ENCODE measurements at regions not wholly inside any gene's neighbourhood (a gene's known extent, or its start where the extent isn't known, plus 50 kb on each side); places are given as distances from the start of the nearest gene placed in this dataset.

DNA sequence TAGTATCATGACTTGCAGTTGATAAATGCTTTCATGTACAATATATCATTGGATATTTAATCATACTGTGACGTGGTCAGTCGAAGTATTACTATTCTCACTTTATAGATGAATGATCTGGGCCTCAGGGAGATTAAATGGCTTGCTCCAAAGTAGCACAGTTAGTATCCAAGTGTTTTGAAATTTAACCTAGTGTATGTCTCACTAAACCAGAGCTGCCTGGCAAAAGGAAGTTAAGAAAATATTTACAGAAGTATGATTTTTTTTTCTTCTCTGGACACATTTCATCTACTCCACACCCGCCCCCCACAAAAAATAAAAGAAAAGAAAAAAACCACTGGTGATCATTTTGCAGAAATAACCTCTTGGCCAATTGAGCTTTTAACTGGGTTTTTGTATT is 71.9 kb upstream of the CXADR start:
- no peak for DNase-seq
- H3K4me1 ChIP-seq (ENCODE audit: low read depth): peaks cover 11% of the 10 kb centered on the region
- no peaks in the 10 kb centered on the region for H3K9me3 ChIP-seq
- intact Hi-C loops (cut with DNase I, micrococcal nuclease): no loop called here
- no peak overlapping the region for H3K4me3 ChIP-seq
- no peak for ATAC-seq
- no peaks in the 10 kb centered on the region for H3K36me3 ChIP-seq (ENCODE audit: low read depth)
- TF ChIP-seq CTCF (IDR thresholded peaks at IDR 0.05): no peak

GRCh38 chr21:17441370-17441769 is 71.5 kb upstream of the CXADR start:
- intact Hi-C loops (cut with DNase I, micrococcal nuclease): no loop called here
- Histone ChIP-seq H3K4me3 (no peak overlapping the region), H3K36me3 (ENCODE audit: low read depth) (no peaks in the 10 kb centered on the region), H3K9me3 (no peaks in the 10 kb centered on the region), H3K4me1 (ENCODE audit: low read depth) (peaks cover 11% of the 10 kb centered on the region)
- ATAC-seq: peak; percentile 90
- TF ChIP-seq CTCF (IDR thresholded peaks at IDR 0.05): no peak
- peak in 2 of 3 donors; percentile 55 to 82 for DNase-seq

GRCh38 chr21:17442165-17442564 is 70.7 kb upstream of the CXADR start:
- ATAC-seq (peak; percentile 53), DNase-seq (no peak)
- intact Hi-C loops (cut with DNase I, micrococcal nuclease): no loop called here
- H3K4me3 ChIP-seq: no peak overlapping the region
- no peaks in the 10 kb centered on the region for H3K36me3 ChIP-seq (ENCODE audit: low read depth)
- no peak for TF ChIP-seq CTCF (IDR thresholded peaks at IDR 0.05)
- peaks cover 11% of the 10 kb centered on the region for H3K4me1 ChIP-seq (ENCODE audit: low read depth)
- H3K9me3 ChIP-seq: no peaks in the 10 kb centered on the region

GRCh38 chr21:17444828-17445227 is 68.0 kb upstream of the CXADR start:
- DNase-seq (no peak), ATAC-seq (peak; percentile 3)
- Histone ChIP-seq H3K9me3 (no peaks in the 10 kb centered on the region), H3K4me3 (no peak overlapping the region), H3K4me1 (ENCODE audit: low read depth) (peaks cover 11% of the 10 kb centered on the region), H3K36me3 (ENCODE audit: low read depth) (no peaks in the 10 kb centered on the region)
- intact Hi-C loops (cut with DNase I, micrococcal nuclease): no loop called here
- no peak for TF ChIP-seq CTCF (IDR thresholded peaks at IDR 0.05)

DNA sequence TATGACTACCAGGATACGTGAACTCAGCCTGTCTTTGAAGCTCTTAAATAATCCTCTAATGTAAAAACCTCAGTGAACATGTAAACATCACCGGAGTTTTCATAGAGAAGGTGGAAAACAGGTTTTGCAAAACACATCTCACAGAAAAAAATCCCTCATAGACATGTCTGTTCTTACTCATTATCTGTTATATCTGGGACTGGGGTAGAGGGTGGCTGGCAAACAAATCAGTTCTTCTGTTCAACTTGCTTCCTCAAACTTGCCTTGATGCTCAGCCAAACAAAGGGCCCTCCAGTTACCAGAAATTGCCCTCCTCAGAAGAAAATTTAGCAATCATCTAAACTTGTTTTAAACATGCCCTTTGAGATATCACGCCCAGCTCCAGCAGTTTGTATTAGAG is 66.1 kb upstream of the CXADR start:
- ATAC-seq: peak; percentile 57
- TF ChIP-seq CTCF (IDR thresholded peaks at IDR 0.05): no peak
- no peaks in the 10 kb centered on the region for H3K9me3 ChIP-seq
- no peaks in the 10 kb centered on the region for H3K36me3 ChIP-seq (ENCODE audit: low read depth)
- no peak for DNase-seq
- no peak overlapping the region for H3K4me3 ChIP-seq
- peaks cover 2% of the 10 kb centered on the region for H3K4me1 ChIP-seq (ENCODE audit: low read depth)
- intact Hi-C loops (cut with DNase I, micrococcal nuclease): no loop called here

DNA sequence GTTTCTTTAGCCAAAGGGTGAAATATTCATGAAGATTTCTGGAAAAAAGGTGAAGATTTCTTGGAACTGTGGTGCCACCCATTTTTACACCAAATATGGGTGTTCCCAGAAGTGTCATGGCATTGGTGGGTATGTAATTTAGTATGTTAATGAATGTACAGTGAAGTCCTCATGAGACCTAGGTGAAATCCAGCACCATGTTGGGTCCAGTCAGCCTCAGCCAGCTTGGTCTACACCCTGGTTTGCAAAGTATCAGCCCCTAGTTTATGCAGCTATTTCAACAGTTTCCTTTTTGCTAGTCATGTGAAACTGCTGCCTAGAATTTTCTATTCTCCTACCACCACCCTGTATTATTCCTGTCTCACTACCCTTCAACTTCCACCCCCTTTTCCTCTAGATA is 63.1 kb upstream of the CXADR start:
- DNase-seq (no peak), ATAC-seq (no peak)
- H3K4me1 ChIP-seq (ENCODE audit: low read depth): no peaks in the 10 kb centered on the region
- no peaks in the 10 kb centered on the region for H3K9me3 ChIP-seq
- no peak overlapping the region for H3K4me3 ChIP-seq
- intact Hi-C loops (cut with DNase I, micrococcal nuclease): no loop called here
- no peaks in the 10 kb centered on the region for H3K36me3 ChIP-seq (ENCODE audit: low read depth)
- TF ChIP-seq CTCF (IDR thresholded peaks at IDR 0.05): no peak

All from mucosa of descending colon (tissue), 3 donors.